ENCODE measurements at regions not wholly inside any gene's neighbourhood (a gene's known extent, or its start where the extent isn't known, plus 50 kb on each side); places are given as distances from the start of the nearest gene placed in this dataset.

DNA sequence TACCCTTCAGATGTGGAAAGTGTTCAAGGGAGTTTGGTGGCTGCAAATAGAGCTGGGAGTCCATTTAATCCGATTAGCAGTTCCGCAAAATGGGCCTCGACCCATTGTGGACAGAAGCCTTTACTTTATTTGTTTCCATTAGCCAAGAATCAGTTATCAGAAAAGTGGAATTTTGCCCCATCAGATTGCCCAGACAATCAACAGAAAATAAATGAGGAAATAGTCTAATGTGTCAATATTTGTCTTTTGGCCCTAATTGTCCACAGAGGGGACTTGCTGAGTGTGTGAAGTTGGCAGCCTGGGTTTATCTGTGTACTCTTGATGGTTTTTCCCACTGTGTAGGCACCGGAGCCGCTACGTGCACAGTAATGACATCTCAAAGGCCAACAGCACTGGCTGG lies 134.3 kb downstream of the LINC00237 start:
- H3K9ac ChIP-seq: no peak overlapping the region
- no peaks in the 10 kb centered on the region for H3K4me1 ChIP-seq
- no peak overlapping the region for H3K4me2 ChIP-seq
- no peak for TF ChIP-seq Cebpa-rat (IDR thresholded peaks at IDR 0.05)
- no peak overlapping the region for H3K4me3 ChIP-seq
- no peak overlapping the region for H3K27ac ChIP-seq
- H3K9me3 ChIP-seq: no peaks in the 10 kb centered on the region
- no peaks in the 10 kb centered on the region; the same call in 1 of the 2 replicates for H3K27me3 ChIP-seq
- H4K20me1 ChIP-seq: no peaks in the 10 kb centered on the region
- no peaks in the 10 kb centered on the region for H3K36me3 ChIP-seq

DNA sequence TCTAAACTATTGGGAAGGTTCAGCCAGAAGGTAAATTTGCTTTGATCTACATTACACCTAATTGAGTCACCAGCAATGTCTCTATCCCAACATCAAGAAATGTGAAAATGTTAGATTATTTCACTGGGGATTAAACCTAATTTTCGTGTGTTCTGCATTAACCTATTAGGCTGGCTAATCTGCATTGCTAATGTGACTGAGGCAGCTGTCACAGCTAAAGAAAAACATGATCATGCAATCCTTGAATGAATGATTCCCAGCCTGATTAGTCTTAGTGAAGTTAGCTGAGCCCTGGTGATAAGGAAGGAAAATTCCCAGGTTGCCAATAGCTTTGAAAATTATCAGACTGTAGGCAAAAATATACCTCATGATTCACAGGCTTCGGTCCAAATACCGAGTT lies 135.3 kb downstream of the LINC00237 start:
- no peaks in the 10 kb centered on the region for H3K36me3 ChIP-seq
- H3K9ac ChIP-seq: no peak overlapping the region
- no peaks in the 10 kb centered on the region for H3K4me1 ChIP-seq
- no peak for TF ChIP-seq Cebpa-rat (IDR thresholded peaks at IDR 0.05)
- no peaks in the 10 kb centered on the region; the same call in 1 of the 2 replicates for H3K27me3 ChIP-seq
- H3K4me2 ChIP-seq: no peak overlapping the region
- no peak overlapping the region for H3K27ac ChIP-seq
- H3K4me3 ChIP-seq: no peak overlapping the region
- H3K9me3 ChIP-seq: no peaks in the 10 kb centered on the region
- no peaks in the 10 kb centered on the region for H4K20me1 ChIP-seq

DNA sequence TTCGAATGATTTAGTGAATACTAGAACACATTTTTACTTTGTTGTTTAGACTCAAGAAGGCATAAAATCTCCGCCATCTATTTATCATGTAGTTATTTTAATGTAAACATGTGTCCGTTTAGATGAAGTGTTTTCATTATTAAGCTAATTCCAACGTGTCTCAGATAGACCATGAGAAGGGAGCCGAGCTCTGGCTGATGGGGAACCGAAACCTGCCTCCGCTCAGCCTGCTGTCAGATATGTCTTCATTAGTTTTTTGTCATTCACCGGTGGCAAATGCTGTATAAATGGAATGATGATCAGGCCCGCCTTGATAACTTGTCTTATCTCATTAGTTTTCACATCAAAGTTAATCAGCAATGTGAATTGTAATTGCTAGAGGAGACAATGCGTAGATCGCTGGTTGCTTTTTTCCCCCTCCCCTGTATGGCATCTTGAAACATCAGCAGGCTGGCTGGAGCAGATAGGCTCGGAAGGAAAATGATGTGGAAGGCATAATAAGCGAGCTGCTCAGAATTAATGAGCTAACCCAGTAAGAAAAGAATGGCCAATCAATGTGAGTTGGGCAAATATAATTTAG lies 136.4 kb downstream of the LINC00237 start:
- no peaks in the 10 kb centered on the region for H4K20me1 ChIP-seq
- no peaks in the 10 kb centered on the region; the same call in 1 of the 2 replicates for H3K27me3 ChIP-seq
- no peaks in the 10 kb centered on the region for H3K9me3 ChIP-seq
- H3K27ac ChIP-seq: no peak overlapping the region
- no peak overlapping the region for H3K9ac ChIP-seq
- TF ChIP-seq Cebpa-rat (IDR thresholded peaks at IDR 0.05): no peak
- H3K4me2 ChIP-seq: no peak overlapping the region
- H3K4me3 ChIP-seq: no peak overlapping the region
- H3K4me1 ChIP-seq: no peaks in the 10 kb centered on the region
- no peaks in the 10 kb centered on the region for H3K36me3 ChIP-seq

DNA sequence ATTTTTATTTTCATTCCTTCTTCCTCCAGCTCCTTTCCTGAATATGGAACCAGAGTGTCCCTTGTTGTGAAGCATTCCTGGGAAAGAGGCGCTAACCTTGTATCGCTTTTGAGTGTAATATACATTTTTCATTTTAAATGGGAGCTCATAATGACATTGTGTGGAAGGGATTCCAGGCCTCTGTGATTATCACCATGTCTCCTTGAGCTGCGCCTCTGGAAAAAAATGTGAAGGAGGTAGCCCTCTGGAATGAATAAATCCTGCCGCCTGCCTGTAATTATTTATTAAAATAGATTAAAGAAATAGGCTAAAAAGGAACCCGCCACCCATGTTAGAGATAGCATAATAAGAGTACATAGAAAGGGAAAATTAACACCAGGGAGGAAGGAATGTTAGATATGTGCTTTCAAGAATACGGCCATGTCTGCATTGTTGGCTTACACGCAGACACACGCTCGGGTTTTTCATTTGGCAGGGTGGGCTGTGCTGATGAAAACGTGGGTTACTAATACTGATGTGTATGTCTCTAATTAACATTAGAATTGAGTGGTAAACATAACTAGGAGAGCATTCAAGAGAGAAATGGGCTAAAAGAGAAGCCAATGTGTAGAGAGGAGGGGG lies 138.5 kb downstream of the LINC00237 start:
- H3K36me3 ChIP-seq: no peaks in the 10 kb centered on the region
- H4K20me1 ChIP-seq: no peaks in the 10 kb centered on the region
- H3K9me3 ChIP-seq: no peaks in the 10 kb centered on the region
- no peak overlapping the region for H3K4me2 ChIP-seq
- no peak overlapping the region for H3K9ac ChIP-seq
- TF ChIP-seq Cebpa-rat (IDR thresholded peaks at IDR 0.05): no peak
- no peaks in the 10 kb centered on the region for H3K4me1 ChIP-seq
- no peak overlapping the region for H3K4me3 ChIP-seq
- no peaks in the 10 kb centered on the region for H3K27me3 ChIP-seq
- H3K27ac ChIP-seq: no peak overlapping the region

DNA sequence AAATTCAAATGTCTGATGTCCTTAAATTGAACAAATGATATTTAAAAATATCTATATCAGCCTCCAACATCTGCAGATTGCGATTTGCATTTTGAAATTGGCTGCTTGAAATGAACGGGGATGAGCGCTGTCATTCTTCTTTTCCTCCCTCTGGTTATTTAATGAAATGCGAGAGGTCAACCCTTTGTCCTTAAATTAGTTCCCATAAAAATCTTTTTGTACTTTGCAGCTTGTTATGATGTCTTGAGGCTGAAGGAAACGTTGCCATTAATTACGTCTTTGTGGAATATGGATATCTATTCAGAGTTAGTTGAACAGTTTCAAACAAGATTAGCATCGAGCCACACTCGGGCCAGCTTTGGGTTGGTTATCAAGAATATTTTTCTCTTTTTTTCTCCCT lies 140.0 kb downstream of the LINC00237 start:
- H3K9me3 ChIP-seq: no peaks in the 10 kb centered on the region
- no peaks in the 10 kb centered on the region for H3K36me3 ChIP-seq
- H3K9ac ChIP-seq: no peak overlapping the region
- no peak overlapping the region for H3K4me3 ChIP-seq
- no peaks in the 10 kb centered on the region for H4K20me1 ChIP-seq
- H3K4me1 ChIP-seq: no peaks in the 10 kb centered on the region
- H3K27me3 ChIP-seq: no peaks in the 10 kb centered on the region
- TF ChIP-seq Cebpa-rat (IDR thresholded peaks at IDR 0.05): no peak
- no peak overlapping the region for H3K4me2 ChIP-seq
- no peak overlapping the region for H3K27ac ChIP-seq

DNA sequence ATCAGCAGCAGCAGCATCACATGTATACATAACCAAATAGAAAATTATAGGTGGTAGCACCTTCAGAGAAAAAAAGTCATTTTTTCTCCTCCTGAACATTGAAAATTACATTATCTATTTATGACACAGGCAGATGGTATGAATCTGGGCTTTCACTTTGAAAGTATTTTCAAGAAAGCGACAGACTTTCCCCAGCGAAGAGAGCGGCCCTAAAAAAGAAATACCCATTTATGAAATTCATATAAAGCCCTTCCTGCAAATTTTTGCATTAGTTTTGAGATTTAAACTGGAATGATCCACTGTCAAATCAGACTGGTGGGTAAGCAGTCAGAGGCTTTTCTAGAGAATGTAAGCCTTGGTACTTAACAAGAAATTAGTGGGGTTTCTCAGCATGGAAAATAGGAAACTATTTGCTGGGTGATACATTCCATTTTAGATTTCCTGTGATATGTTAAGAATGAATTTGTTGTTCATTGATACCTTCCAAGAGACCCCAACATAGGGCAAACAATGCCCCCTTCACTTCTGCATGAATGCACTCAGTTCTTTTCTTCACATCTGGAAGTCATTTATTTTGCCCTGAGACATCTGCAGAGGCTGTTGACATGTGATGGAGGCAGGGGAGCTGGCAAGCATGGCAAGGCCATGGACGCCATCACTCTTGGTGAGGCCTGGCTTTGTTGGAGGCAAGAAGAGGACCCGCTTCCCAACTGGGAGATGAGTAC lies 147.0 kb downstream of the LINC00237 start:
- H3K27me3 ChIP-seq: no peaks in the 10 kb centered on the region
- no peaks in the 10 kb centered on the region for H3K4me1 ChIP-seq
- H3K27ac ChIP-seq: no peak overlapping the region
- TF ChIP-seq Cebpa-rat (IDR thresholded peaks at IDR 0.05): no peak
- H3K36me3 ChIP-seq: no peaks in the 10 kb centered on the region
- no peak overlapping the region for H3K4me2 ChIP-seq
- H3K9me3 ChIP-seq: no peaks in the 10 kb centered on the region
- no peaks in the 10 kb centered on the region for H4K20me1 ChIP-seq
- no peak overlapping the region for H3K4me3 ChIP-seq
- no peak overlapping the region for H3K9ac ChIP-seq

DNA sequence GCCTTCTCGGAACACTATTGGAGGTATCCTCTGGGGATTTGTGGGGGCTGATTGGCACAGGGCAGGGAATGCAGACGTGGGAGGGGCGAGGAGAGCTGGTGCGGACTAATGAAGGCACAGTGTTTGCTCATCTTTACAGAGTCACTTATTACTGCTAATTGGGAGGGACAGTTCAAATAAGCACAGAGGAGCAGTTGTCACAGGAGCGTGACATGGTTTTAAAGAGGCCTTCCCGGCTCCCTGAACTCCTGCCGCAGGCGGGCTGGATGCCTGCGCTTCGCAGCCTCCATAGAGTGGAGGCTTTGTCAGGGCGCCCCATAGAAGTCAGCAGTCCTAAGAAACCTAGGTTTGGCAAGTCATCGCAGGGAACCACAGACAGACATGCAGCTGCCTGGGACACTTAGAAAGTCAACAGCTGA lies 149.6 kb downstream of the LINC00237 start:
- Histone ChIP-seq H3K27ac (no peak overlapping the region), H3K27me3 (no peaks in the 10 kb centered on the region), H3K4me3 (no peak overlapping the region), H3K4me2 (no peak overlapping the region), H3K36me3 (no peaks in the 10 kb centered on the region), H3K9me3 (no peaks in the 10 kb centered on the region), H3K9ac (no peak overlapping the region), H4K20me1 (no peaks in the 10 kb centered on the region), H3K4me1 (no peaks in the 10 kb centered on the region)
- TF ChIP-seq Cebpa-rat (IDR thresholded peaks at IDR 0.05): no peak

DNA sequence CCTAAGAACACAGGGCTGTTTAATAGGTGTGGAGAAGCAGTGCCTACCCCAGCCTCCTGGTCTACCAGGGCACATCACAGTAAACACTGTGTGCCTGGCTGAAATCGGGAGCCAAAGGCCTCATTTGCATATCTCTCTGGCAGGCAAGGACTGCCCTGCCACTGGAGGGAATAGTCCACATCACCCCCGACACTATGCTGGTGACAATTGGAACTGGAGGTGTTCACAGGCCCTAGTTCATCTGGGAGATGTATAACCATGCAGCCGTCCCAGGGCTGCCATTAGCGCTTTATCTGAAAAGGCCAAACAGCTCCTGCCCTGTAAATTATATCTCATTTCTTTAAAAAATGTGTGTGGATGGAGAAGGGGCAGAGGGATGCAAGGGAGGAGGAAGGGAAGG lies 150.3 kb downstream of the LINC00237 start:
- Histone ChIP-seq H3K9ac (no peak overlapping the region), H3K36me3 (no peaks in the 10 kb centered on the region), H3K9me3 (no peaks in the 10 kb centered on the region), H4K20me1 (no peaks in the 10 kb centered on the region), H3K4me1 (no peaks in the 10 kb centered on the region), H3K4me2 (no peak overlapping the region), H3K27ac (no peak overlapping the region), H3K27me3 (no peaks in the 10 kb centered on the region), H3K4me3 (no peak overlapping the region)
- no peak for TF ChIP-seq Cebpa-rat (IDR thresholded peaks at IDR 0.05)

DNA sequence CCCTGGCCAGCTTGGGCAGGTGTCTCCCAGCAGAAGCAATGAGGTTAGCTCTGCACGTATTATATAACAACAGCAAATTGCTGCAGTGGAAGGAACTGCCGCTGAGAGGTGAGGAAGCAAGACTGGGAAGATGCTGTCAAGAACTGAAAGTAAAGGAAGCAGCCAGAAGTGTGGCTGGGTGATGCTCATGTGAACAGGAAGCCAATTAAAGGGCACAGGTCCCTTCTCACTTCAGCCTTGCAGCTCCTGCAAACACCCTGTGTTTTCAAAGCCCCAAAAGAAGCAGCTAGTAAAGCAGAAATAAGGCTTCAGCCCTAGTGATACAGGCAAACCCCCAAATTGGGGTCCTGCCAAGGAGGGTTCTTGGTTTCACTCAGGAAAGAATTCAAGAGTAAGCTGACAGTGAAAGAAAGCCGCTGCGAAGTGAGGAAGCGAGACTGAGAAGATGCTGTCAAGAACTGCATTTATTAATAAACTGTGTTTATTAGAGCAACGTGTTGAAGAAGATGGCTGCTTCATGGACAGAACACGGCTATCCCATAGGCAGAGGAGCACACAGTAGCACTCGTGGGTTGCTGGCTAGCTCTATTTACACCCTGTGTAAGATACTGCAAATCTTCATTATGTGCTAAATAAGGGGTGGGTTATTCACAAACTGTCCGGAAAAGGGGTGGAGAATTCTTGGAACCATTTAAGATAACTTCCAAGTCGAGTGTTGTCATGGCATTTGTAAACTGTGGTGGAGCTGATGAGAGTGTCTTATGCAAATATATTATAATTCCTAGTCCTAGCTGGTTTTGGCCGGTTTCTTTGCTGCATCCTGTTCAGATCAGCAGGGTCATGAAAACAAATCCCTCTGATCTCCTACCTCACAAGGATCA lies 152.2 kb downstream of the LINC00237 start:
- Histone ChIP-seq H3K27me3 (no peaks in the 10 kb centered on the region), H3K9ac (no peak overlapping the region), H3K36me3 (no peaks in the 10 kb centered on the region), H3K4me3 (no peak overlapping the region), H3K27ac (no peak overlapping the region), H4K20me1 (no peaks in the 10 kb centered on the region), H3K4me1 (no peaks in the 10 kb centered on the region), H3K9me3 (no peaks in the 10 kb centered on the region), H3K4me2 (no peak overlapping the region)
- no peak for TF ChIP-seq Cebpa-rat (IDR thresholded peaks at IDR 0.05)
